ENCODE measurements at regions not wholly inside any gene's neighbourhood (a gene's known extent, or its start where the extent isn't known, plus 50 kb on each side); places are given as distances from the start of the nearest gene placed in this dataset.

GRCh38 chr12:115864396-115864795, 413.1 kb downstream of the MED13L start:
- Histone ChIP-seq H3K9me3 (replicated peaks in 1 of 11) (no peaks in the 10 kb centered on the region), H3K4me3 (no peak overlapping the region), H3K36me3 (no peaks in the 10 kb centered on the region), H3K9ac (no peak overlapping the region), H3K4me2 (no peak overlapping the region), H4K20me1 (no peaks in the 10 kb centered on the region), H3K4me1 (peaks cover 5 to 15% (median 7%) of the 10 kb centered on the region in 10 experiments), H3K27me3 (no peaks in the 10 kb centered on the region), H3K27ac (no peak overlapping the region)
- TF ChIP-seq Cebpa-rat (IDR thresholded peaks at IDR 0.05), result no peak

GRCh38 chr12:115860619-115861018, 416.9 kb downstream of the MED13L start:
- Histone ChIP-seq H3K27me3 (no peaks in the 10 kb centered on the region), H3K27ac (no peak overlapping the region), H3K36me3 (no peaks in the 10 kb centered on the region), H3K9ac (no peak overlapping the region), H4K20me1 (no peaks in the 10 kb centered on the region), H3K4me1 (peaks cover 14 to 27% (median 17%) of the 10 kb centered on the region in 10 experiments), H3K4me3 (no peak overlapping the region), H3K9me3 (replicated peaks in 1 of 11) (no peaks in the 10 kb centered on the region), H3K4me2 (peak overlapping the region in 3 of 11 experiments; percentile 10 to 65 (median 22); a peak in 2 of 22 replicates)
- no peak for TF ChIP-seq Cebpa-rat (IDR thresholded peaks at IDR 0.05)

GRCh38 chr12:115859231-115859630, 418.3 kb downstream of the MED13L start:
- peak in 5 of 11 experiments; percentile 23 to 70 (median 32); a peak in 4 of 22 replicates for TF ChIP-seq Cebpa-rat (IDR thresholded peaks at IDR 0.05)
- Histone ChIP-seq H3K4me1 (peaks cover 14 to 27% (median 17%) of the 10 kb centered on the region in 10 experiments), H3K27me3 (no peaks in the 10 kb centered on the region), H3K36me3 (no peaks in the 10 kb centered on the region), H3K4me2 (peak overlapping the region; percentile 53 to 87 (median 63)), H3K27ac (peak overlapping the region in 9 of 11 experiments; percentile 15 to 63 (median 37); a peak in 12 of 22 replicates), H3K9me3 (replicated peaks in 1 of 11) (no peaks in the 10 kb centered on the region), H4K20me1 (no peaks in the 10 kb centered on the region), H3K4me3 (no peak overlapping the region; a peak in 1 of 20 replicates), H3K9ac (peak overlapping the region in 2 of 11 experiments; percentile 33 to 43; a peak in 2 of 22 replicates)

GRCh38 chr12:115857923-115858322, 419.6 kb downstream of the MED13L start:
- H3K4me1 ChIP-seq, result peaks cover 14 to 27% (median 17%) of the 10 kb centered on the region in 10 experiments
- H3K9ac ChIP-seq, result no peak overlapping the region
- H3K27me3 ChIP-seq, result no peaks in the 10 kb centered on the region
- H3K9me3 ChIP-seq (replicated peaks in 1 of 11), result no peaks in the 10 kb centered on the region
- no peak overlapping the region for H3K27ac ChIP-seq
- H3K4me3 ChIP-seq, result no peak overlapping the region
- H4K20me1 ChIP-seq, result no peaks in the 10 kb centered on the region
- no peak for TF ChIP-seq Cebpa-rat (IDR thresholded peaks at IDR 0.05)
- H3K4me2 ChIP-seq, result peak overlapping the region in 1 of 11 experiments; percentile 87; a peak in 1 of 22 replicates
- H3K36me3 ChIP-seq, result no peaks in the 10 kb centered on the region

- TF ChIP-seq Cebpa-rat (IDR thresholded peaks at IDR 0.05), result no peak
- Histone ChIP-seq H3K9me3 (replicated peaks in 1 of 11) (no peaks in the 10 kb centered on the region), H3K36me3 (no peaks in the 10 kb centered on the region), H3K9ac (no peak overlapping the region), H3K4me2 (no peak overlapping the region), H3K27me3 (no peaks in the 10 kb centered on the region), H3K27ac (no peak overlapping the region), H3K4me3 (no peak overlapping the region), H3K4me1 (peaks cover 14 to 27% (median 17%) of the 10 kb centered on the region in 10 experiments), H4K20me1 (no peaks in the 10 kb centered on the region)
These were observed 420.2 kb downstream of the MED13L start for GRCh38 chr12:115857160-115857920.

GRCh38 chr12:115852054-115852453, 425.4 kb downstream of the MED13L start:
- no peak for TF ChIP-seq Cebpa-rat (IDR thresholded peaks at IDR 0.05)
- Histone ChIP-seq H3K36me3 (no peaks in the 10 kb centered on the region), H3K4me3 (no peak overlapping the region)

GRCh38 chr12:115850957-115851356, 426.5 kb downstream of the MED13L start:
- no peaks in the 10 kb centered on the region for H3K4me1 ChIP-seq
- H3K36me3 ChIP-seq, result no peaks in the 10 kb centered on the region
- peaks cover 0 to 12% (median 4%) of the 10 kb centered on the region in 11 experiments; a peak in 8 of 22 replicates for H3K9me3 ChIP-seq (replicated peaks in 1 of 11)
- H3K4me3 ChIP-seq, result no peak overlapping the region
- no peaks in the 10 kb centered on the region for H4K20me1 ChIP-seq
- H3K4me2 ChIP-seq, result no peak overlapping the region
- no peaks in the 10 kb centered on the region for H3K27me3 ChIP-seq
- no peak for TF ChIP-seq Cebpa-rat (IDR thresholded peaks at IDR 0.05)
- H3K27ac ChIP-seq, result no peak overlapping the region
- H3K9ac ChIP-seq, result no peak overlapping the region

More at GRCh38 chr12:115852054-115852453, 425.4 kb downstream of the MED13L start:
- H3K4me2 ChIP-seq, result no peak overlapping the region
- no peaks in the 10 kb centered on the region for H4K20me1 ChIP-seq
- H3K27ac ChIP-seq, result no peak overlapping the region
- H3K4me1 ChIP-seq, result no peaks in the 10 kb centered on the region
- no peaks in the 10 kb centered on the region for H3K27me3 ChIP-seq
- H3K9ac ChIP-seq, result no peak overlapping the region
- peaks cover 0 to 12% (median 4%) of the 10 kb centered on the region in 11 experiments; a peak in 8 of 22 replicates for H3K9me3 ChIP-seq (replicated peaks in 1 of 11)

- no peak overlapping the region for H3K4me3 ChIP-seq
- no peak overlapping the region for H3K27ac ChIP-seq
- H3K9me3 ChIP-seq (replicated peaks in 1 of 11), result peaks cover 0 to 12% (median 4%) of the 10 kb centered on the region in 11 experiments; a peak in 8 of 22 replicates
- no peaks in the 10 kb centered on the region for H3K4me1 ChIP-seq
- H3K36me3 ChIP-seq, result no peaks in the 10 kb centered on the region
- no peak overlapping the region for H3K4me2 ChIP-seq
- no peak for TF ChIP-seq Cebpa-rat (IDR thresholded peaks at IDR 0.05)
- no peaks in the 10 kb centered on the region for H4K20me1 ChIP-seq
- H3K9ac ChIP-seq, result no peak overlapping the region
- no peaks in the 10 kb centered on the region for H3K27me3 ChIP-seq
These were observed 428.1 kb downstream of the MED13L start for GRCh38 chr12:115849262-115849943.

- no peak for TF ChIP-seq Cebpa-rat (IDR thresholded peaks at IDR 0.05)
- Histone ChIP-seq H3K4me3 (no peak overlapping the region), H4K20me1 (no peaks in the 10 kb centered on the region), H3K4me2 (no peak overlapping the region), H3K9ac (no peak overlapping the region), H3K4me1 (no peaks in the 10 kb centered on the region), H3K36me3 (no peaks in the 10 kb centered on the region), H3K9me3 (replicated peaks in 1 of 11) (peaks cover 0 to 12% (median 4%) of the 10 kb centered on the region in 11 experiments; a peak in 8 of 22 replicates), H3K27ac (no peak overlapping the region), H3K27me3 (no peaks in the 10 kb centered on the region)
These were observed 430.1 kb downstream of the MED13L start for GRCh38 chr12:115847398-115847797.

Data from BLaER1 treated with 17β-estradiol and CSF1 and Interleukin-3, amounts not matched to agents 10 nM and 100 nM (cell line).